Urinary bladder (tissue), 1 donor: ENCODE measurements at regions not wholly inside any gene's neighbourhood (a gene's known extent, or its start where the extent isn't known, plus 50 kb on each side); places are given as distances from the start of the nearest gene placed in this dataset. TPM values are rescaled to one million over a fixed set of nuclear protein-coding genes. Genes with fewer than 3 reads are reported as not detected.

Experiments
- small RNA-seq: library from RNA; depleted of rRNA; stranded (forward); fragments of <200 nt; gene quantifications from one replicate; pipeline ENCODE3, GENCODE V24; 2014

Small RNA genes in the stretch of these regions (small RNA-seq; reads per million reads assigned to genes)
- not detected for gene RNU7-62P
